ENCODE measurements at regions not wholly inside any gene's neighbourhood (a gene's known extent, or its start where the extent isn't known, plus 50 kb on each side); places are given as distances from the start of the nearest gene placed in this dataset.

DNA sequence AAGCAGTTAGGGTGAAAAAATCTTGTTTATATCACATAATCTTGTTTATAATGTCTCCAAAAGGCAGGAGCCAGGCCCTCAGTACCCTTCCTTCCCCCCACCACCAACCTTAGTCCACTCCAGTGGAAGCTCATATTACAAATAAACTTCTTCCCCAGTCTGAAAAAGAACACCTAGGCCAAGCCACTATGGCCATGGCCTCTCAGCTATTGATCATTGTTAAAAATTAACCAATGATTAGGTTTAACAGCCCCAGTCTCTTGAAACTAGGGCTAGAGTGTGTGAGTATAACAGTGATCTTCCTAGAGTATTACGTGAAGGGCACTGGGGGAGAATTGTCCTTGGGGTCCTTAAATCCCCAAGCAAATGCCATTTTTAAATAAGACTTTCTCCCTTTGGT lies 411.9 kb upstream of the EDA2R start:
- TF ChIP-seq, protein P1, sequence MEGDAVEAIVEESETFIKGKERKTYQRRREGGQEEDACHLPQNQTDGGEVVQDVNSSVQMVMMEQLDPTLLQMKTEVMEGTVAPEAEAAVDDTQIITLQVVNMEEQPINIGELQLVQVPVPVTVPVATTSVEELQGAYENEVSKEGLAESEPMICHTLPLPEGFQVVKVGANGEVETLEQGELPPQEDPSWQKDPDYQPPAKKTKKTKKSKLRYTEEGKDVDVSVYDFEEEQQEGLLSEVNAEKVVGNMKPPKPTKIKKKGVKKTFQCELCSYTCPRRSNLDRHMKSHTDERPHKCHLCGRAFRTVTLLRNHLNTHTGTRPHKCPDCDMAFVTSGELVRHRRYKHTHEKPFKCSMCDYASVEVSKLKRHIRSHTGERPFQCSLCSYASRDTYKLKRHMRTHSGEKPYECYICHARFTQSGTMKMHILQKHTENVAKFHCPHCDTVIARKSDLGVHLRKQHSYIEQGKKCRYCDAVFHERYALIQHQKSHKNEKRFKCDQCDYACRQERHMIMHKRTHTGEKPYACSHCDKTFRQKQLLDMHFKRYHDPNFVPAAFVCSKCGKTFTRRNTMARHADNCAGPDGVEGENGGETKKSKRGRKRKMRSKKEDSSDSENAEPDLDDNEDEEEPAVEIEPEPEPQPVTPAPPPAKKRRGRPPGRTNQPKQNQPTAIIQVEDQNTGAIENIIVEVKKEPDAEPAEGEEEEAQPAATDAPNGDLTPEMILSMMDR (IDR thresholded peaks at IDR 0.05) = no peak

DNA sequence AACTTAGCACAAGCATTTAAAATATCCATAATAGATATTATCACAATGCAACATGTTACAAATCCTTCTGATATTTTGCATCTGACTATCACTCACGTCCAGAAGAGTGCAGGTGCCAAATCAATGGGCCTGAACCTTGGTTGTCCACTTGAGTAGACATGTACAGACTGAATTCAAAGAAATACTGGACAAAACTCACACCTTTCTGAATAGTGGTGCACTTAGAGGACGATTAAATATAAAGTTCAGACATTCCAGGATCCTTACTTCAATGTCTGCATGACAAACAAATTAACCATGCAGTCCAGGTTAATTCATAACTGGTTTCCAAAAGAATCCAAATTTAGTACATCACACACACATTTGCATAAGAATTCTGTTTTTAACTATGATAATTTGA lies 406.0 kb upstream of the EDA2R start:
- TF ChIP-seq, protein P1 (IDR thresholded peaks at IDR 0.05) = no peak

DNA sequence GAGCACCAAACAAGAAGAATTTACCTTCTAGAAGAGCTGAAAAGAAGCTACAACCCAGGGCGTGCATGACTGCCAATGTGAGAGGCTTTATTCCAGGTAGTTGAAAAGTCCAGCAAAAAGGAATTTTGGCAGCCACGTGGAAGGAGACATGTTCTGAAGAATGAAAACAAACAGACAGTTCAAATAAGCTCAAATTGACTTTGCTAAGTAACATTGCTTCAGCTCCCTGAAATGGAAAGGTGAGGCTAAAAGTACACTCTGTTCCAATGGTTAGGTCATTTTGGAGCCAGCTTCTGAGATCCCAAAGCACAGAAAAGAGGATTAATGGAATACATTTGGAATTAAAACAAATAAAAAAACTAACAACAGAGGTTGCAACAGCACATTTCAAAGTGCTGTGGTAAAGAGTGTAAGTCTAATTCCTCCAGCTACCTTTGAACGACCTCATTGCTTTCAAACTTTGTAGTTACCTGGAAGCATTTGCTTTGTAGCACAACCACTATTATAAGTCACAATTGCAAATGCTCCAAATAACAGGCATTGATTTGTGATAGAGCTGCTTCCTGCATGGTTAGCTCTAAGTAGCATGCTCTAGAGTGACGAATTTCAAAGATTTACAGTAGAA lies 405.3 kb upstream of the EDA2R start:
- TF ChIP-seq, protein P1 (IDR thresholded peaks at IDR 0.05) = no peak

DNA sequence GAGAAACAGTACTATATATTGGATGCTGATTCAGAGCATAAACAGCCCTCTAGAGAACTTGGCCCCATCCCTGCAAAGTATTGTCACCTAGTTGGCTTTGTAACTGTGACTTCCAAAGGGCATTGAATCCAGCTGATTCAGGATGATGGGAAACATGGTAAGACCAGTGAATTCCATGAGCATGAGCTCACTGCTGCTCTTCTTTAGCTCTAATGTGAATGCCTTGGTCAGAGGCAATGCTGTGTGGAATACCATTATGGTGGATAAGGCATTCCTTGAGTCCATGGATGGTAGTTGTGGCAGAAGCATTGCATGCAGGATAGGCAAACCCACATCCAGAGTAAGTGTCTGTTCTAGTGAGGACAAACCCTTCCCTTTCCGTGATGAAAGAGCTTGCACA lies 365.6 kb upstream of the EDA2R start:
- TF ChIP-seq, protein P1 (IDR thresholded peaks at IDR 0.05) = no peak

DNA sequence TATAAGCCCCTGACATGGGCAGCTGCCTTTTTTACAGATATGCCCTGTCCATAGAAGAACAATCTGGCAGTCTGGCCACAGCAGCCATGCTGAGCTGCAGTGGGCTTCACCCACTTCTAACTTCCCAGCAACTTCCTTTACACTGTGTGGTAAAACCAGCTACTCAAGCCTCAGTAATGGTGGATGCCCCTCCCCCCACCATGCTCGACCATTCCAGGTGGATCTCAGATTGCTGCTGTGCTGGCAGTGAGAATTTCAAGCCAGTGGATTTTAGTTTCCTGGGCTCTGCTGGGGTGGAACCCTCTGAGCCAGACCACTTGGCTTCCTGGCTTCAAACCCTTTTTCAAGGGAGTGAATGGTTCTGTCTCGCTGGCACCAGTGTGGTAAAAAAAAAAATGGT lies 355.9 kb upstream of the EDA2R start:
- TF ChIP-seq, protein P1 (IDR thresholded peaks at IDR 0.05) = no peak

DNA sequence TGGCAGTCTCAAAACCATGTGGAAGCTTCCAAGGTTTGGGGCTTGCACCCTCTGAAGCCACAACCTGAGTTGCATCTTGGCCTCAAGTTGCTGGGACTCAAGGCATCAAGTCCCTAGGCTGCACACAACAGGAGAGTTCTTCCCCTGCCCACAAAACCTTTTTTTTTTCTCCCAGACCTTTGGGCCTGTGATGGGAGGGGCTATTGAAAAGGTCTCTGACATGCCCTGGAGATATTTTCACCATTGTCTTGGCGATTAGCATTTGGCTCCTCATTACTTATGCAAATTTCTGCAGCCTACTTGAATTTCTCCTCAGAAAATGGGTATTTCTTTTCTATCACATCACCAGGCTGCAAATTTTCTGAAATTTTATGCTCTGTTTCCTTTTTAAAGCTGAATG lies 349.5 kb upstream of the EDA2R start:
- TF ChIP-seq, protein P1 (IDR thresholded peaks at IDR 0.05) = no peak

DNA sequence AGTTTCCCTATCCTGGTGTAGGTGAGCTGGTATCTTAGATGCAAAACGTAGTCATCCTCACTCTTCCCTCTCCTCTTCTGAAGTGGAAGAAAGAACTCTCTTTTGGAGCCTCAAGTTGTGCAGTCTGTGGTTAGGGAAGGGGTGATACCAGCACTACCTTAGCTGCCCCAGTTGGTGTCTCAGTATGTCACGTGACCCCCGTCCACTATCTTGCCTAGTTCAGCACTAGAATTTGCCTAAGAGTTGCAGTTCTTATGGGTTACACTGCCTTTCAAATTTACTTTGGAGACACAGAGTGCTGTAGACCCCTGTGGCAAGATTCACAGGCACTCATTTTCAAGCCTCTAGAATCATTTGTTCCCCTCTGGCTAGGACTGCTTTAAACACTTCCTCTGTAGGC lies 322.8 kb upstream of the EDA2R start:
- TF ChIP-seq, protein P1 (IDR thresholded peaks at IDR 0.05) = no peak

DNA sequence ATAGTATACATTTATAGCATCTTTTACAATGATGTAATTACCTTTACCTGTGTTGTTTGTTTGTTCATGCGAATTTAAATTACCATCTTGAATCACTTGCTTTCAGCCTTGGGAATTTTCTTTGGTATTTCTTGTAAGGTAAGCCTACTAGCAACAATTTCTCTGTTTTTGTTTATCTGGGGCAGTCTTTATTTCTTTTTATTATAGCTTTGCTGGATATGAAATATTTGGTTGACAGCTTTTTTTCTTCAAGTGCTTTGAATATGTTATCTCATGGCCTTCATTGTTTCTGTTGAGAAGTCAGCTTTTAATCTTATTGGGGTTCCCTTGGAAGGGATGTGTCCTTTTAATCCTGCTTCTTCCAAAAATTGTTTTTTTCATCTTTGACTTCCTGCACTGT lies 292.8 kb upstream of the EDA2R start:
- TF ChIP-seq, protein P1 (IDR thresholded peaks at IDR 0.05) = no peak

Data from LNCAP (cell line).